ENCODE measurements at regions not wholly inside any gene's neighbourhood (a gene's known extent, or its start where the extent isn't known, plus 50 kb on each side); places are given as distances from the start of the nearest gene placed in this dataset.

DNA sequence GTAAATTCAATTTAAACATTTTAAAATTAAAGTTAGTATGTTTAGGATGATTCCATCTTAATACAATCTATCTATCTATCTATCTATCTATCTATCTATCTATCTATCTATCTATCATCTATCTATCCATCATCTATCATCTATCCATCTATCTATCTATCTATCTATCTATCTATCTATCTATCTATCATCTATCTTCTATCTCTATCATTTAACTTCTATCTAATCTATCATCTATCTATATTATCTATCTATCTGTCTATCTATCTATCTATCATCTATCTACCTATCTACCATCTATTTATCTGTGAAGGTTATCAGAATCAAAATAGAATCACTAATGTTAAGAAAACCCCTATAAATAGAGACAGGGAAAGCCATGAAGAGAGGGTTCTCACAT, 78.3 kb downstream of the RAMP3 start:
- no peak for DNase-seq (ENCODE audit: low spot score)

DNA sequence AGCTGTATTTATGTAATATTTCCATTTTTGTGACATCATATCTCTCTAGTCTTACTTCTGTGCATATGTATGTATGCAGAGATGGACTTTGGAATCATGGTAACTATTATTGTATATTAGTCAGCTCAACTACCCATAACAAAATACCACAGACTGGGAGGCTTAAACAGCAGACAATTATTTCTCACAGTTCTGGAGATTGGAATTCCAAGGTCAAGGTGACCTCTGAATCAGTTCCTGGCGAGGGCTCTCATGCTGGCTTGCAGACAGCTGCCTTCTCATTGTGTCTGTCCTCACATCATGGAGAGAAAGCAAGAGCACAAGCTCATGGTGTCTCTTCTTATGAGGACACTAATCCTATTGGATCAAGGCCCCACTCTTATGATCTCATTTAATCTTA, 79.1 kb downstream of the RAMP3 start:
- no peak for DNase-seq (ENCODE audit: low spot score)

DNA sequence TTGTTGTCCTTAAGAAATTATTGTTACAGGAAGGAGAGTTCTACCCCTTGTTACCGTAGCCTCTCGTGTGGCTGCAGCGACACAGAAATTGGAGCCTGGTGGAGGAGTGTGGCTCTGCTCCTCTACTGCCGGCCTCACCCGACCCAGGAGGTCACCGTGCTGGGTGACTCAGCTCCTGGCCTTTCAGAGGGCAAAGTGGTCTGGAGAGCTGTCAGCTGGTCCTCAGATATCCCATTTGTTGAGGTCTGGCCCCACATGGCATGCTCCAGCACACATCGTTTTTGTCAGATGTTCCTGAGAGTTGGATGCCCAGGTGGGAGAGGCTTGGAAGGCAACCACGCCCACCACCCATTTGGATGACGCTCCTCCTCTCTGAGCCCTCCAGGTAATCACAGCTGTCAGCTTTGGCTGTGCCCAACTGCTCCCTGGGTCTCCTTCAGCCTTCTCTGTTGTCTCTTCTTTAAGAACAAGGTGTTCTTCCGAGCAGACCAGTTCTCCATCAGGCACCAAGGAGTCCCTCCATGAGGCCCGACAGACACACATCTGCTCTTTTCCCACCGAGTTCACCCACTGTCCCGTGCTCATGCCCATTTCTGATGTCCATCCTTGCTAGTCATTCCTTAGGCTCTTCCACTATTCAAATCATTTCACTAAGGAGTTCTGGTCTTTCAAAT, 80.3 kb downstream of the RAMP3 start:
- no peak for DNase-seq (ENCODE audit: low spot score)

DNA sequence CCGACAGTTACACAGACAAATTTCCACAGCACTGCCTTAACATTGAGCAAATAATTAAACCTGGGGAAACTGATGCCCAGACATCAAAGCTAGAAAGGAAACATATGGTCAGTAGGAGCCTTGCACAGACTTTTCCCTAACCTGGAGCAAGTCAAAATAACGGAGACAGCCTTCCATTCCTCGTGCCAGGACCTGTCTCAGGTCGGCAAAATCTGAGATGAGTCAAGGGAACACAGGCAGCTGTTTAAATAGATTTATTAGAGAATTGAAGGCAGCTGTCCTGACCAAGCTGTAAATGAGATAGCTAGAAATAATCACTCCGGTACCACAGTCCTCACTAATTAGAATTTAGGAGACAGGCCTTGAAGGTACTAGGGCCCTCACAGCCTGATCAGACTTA, 81.2 kb downstream of the RAMP3 start:
- no peak for DNase-seq (ENCODE audit: low spot score)

DNA sequence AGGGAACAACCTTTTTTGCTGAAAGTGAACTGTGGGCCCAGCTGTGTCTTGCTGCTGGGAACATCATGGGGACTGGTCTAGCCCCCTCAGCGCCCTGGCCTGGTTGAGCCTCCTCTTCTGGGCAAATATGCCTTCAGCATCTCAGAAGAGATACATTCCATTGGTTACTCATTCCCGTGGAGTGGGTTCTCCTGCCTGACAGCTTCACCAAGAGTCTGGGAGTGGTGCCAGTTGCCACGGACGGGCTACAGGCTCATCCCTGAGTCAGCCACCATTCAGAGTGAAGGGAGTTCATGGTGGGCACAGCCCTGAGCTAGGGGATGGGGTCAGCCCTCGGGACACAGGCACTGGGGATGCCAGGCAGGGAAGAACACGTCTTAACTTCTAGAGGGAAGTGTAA, 81.9 kb downstream of the RAMP3 start:
- DNase-seq (ENCODE audit: low spot score) = no peak

DNA sequence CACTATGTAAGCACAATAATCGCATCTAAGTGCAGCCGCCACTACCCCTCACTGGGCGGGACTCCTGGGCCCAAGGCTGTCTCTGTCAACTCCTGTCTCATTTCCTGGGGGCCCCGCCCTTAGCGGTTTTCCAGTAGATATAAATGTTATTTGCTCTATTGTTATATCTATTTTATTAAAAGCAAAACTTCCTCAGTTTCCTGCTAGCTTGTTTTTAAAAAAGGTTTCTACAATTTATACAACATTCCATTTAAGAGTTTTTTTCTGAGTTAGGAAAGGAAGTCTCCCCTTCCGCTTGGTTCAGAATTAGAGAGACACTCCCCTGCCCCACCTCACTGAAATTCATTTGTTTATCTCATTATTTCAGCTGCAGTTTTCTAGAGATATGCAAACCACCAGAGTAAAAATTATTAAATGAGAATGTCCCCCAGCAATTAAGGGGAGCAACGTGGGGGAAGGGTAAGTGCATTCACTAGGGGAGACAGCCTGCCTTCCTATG, 82.7 kb downstream of the RAMP3 start:
- no peak for DNase-seq (ENCODE audit: low spot score)

DNA sequence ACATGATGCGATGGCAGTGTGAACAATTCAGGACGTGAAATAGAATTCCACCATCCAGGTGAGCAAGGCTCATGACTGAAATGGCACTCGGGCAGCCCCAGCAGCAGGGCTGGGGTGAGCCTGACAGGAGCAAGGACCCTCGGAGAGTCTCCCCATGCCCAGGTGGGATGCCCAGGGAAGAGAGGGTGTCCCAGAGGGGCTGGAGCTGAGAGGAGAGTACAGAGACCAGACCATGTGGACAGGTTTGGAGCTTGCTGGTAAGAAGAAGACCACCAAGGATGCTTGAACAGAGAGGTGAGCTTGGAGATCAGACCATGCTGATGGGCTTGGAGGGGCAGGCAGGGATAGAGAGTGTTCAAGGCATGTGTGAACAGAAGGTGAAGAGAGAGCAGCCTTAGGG, 83.3 kb downstream of the RAMP3 start:
- no peak for DNase-seq (ENCODE audit: low spot score)

DNA sequence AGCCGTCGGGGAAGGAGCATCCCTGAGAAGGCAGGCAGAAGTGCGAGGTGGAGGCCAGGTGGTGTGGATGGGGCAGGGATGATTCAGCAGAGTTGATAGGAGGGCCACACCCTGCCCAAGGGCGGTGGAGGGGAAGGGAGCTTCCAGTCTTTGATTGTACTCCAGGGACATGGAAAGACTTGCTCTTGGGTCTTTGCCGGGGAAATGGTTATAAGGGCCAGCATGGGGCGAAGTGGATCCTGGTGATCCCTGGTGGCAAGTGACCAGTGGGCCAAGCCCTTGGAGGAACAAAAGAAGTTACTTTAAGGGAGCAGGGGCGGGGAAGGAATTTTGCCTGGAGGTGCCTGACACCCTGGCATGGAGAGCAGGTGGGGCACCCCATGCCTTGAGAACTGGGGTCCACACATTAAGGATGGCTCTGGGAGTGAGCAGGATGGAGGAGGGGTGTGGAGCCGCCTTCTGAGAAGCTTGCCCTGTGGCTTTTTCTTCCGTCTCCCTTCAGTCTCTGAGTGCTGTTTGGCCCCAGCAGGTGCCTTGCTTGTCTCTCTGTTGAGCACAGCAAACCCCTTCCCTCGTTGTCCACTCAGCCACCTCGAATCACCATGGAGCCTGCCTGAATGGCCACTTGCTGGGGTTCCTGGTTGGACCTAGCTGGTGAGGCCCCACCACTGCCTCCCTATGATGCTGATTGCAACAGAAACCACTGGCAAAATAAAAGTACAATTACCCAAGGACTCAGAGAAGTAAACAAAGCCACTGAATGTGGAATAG, 83.9 kb downstream of the RAMP3 start:
- no peak for DNase-seq (ENCODE audit: low spot score)

DNA sequence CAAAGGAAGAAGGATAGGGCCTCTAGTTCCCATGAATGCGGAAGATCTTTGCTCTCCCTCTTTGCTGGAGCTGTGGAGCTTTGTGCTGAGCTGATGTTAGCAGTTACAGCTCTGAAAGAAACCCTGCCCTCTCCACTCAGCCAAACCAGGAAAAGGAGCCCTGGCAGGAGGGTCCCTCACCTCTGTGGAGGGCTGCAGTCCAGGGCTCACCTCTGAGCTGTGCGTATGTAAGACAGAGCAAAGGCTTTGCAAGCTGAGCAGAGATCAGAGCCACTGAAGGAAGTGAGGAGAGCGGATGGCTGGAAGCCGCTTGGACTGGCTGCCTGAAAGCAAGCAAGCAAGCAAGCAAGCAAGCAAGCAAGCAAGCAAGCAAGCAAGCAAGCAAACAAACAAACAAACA, 84.7 kb downstream of the RAMP3 start:
- no peak for DNase-seq (ENCODE audit: low spot score)

DNA sequence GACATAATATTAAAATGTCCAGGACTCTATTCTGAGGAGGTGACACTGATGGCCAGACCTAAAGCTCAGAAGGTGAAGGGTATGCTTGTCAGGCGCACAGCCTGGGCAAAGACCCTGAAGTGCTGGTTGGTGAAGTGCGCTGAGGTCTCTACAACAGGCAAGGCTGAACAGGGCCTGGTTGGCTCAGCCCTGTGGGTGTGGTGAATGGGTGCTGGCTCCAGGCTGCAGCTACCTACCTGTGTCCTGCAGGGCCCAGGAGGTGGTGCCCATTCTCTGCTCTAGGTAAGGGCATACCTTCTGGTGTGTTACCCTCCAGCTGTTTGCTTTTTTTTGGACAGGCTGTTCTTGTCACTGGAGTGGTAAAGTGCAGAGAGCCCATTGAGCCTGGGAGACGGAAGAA, 85.1 kb downstream of the RAMP3 start:
- DNase-seq (ENCODE audit: low spot score) = no peak

DNA sequence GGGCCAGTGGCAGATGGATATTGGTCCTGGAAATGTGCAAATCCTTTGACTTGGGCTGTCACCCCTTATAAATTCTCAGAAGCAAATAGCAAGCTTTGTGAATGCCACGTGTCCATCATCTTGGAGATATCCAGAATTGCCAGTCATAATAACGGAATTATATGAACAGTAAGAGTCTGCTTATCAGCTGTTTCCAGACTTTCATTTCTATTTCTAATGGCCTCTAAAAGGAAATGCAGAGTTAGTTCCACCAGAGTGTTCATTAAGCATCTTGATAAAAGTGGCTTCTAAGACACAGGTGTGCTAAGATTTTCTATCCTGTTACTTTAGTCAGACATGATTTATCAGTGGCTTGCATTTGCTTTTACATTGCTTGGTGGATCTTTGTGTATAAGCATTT, 87.4 kb downstream of the RAMP3 start:
- no peak for DNase-seq (ENCODE audit: low spot score)

DNA sequence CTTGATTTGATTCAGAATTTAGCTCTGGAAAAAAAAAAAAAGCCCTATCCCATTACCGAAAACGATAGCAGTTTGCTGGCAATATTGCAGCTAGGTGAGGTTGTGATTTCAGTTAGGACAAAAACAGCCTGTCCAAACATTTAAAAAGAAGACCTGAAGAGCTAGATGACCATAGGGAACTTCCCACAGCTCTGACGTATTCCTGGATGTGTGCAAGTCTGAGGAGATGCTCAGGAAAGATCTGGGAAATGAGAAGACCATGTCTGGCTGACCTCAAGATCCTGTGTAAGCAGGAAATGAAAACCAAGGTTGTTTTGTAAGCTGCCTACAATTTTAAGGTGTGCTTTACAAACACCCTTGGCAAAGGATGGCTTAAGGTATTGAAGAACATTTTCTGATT, 88.7 kb downstream of the RAMP3 start:
- DNase-seq (ENCODE audit: low spot score) = no peak

DNA sequence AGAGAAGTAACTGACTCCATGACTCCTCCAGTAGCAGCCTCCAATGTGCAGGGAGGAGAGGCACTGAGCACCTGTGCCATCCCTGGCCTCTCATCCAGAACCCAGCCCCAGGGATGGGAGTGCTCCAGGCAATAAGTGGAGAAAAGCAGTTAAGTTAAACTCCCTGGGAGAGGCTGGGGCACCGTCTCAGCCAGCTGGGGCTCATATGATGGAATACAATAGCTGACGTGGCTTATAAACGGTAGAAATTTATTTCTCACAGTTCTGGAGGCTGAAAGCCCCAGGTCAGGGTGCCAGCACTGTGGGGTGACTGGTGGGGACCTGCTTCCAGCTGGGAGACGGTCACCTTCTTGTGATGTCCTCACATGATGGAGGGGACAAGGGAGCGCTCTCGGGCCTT, 94.7 kb downstream of the RAMP3 start:
- no peak for DNase-seq (ENCODE audit: low spot score)

DNA sequence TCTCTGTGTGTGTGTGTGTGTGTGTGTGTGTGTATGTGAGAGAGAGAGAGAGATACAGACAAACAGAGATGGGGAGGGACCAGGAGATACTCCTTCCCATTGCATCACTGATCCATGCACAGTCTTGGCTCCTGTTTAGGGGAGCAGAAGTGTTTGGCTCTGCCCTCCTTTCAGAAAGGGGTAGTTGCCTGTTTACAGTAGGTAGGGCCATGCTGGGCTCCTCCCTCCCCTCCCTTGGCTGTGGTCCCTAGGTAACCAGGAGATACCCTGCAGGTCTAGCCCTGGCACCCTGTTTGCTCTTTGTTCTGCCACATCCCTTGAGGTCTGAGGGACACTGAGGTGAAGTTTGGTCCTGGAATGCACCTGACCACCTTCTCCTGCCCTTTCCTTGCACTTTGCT, 95.3 kb downstream of the RAMP3 start:
- no peak for DNase-seq (ENCODE audit: low spot score)

DNA sequence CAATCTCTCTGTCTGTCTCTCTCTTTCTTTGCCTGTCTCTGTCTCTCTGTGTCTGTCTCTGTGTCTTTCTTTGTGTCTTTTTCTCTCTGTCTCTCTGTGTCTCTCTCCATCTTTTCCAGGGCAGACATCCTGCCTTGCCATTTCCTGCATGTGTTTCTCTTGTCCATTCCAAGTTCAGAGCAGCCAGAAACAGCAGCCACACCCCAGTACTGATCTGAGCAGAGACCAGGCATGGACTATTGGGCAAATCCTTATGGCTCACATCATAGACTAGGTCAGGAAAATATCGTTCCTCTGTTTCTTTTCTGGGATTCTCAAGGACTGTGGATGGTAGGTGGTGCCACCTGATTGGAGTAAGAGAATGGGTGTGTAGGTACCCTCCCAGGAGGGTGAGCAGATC, 95.8 kb downstream of the RAMP3 start:
- DNase-seq (ENCODE audit: low spot score) = no peak

DNA sequence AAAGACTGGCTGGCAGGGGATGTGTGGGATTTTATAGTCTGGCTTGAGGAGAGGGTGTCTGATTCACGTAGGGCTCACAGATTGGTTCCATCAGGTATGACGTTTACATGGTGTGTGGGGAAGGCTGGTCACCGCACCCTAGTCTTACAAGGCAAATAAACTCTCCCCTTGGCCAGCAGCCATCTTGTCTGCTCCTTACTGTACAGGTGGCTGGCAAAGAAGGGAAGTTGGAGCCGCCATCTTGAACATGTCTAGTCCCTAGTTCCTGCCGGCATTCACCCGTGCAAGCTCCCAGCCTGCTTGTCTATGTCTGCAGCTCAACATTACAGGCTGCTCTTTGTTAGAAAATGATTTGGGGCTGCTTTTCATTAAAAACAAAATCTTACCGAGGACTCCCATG, 97.6 kb downstream of the RAMP3 start:
- no peak for DNase-seq (ENCODE audit: low spot score)

DNA sequence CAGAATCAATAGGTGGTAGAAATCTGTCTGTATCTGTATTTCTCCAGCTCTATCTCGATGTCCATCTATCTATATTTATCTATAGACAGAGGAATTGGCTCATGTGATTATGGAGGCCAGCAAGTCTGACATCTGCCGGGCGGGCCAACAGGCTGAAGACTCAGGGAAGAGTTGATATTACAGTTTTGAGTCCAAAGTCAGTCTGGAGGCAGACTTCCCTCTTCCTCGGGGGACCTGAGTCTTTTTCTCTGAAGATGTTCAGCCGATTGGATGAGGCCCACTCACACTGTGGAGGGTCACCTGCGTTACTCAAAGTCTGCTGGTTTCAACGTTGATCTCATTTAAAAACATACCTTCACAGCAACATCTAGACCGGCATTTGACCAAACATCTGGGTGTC, 98.7 kb downstream of the RAMP3 start:
- DNase-seq (ENCODE audit: low spot score) = no peak

DNA sequence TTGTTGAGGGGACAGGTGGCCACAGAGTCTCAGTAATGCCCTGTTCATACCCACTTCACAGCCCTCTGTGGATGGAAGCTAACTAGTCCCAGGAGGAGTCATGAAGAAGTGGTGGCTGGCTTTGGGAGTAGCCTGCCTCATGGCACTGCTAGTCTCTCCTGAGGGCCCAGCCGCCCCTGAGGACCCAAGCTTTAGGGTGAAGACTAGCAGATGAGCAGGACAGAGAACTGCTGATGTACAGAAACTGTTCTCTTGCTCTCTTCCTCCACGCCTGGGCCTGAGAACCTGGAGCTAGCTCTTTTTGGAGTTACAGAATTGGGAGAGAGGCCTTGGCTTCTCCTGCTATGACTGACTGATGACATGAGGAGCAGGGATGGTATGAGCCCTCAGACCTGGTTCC, 99.2 kb downstream of the RAMP3 start:
- no peak for DNase-seq (ENCODE audit: low spot score)

DNA sequence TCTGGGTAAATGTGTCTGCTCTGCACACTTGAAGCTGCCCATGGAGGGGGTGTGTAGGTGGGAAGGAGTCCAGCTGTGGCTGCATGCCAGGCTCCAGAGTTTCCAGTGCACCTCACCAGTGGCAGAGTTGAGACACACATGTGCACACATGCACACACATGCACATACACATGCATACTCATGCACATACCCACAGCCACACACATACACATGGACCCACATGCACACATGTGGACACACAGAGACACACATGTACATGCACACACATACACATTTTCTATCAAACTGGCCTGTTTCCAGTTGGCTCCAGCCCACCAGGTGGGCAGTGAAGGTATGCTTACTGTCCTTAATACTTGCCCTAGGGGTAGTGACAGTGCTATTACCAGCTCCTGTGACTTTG, 99.7 kb downstream of the RAMP3 start:
- DNase-seq (ENCODE audit: low spot score) = no peak

DNA sequence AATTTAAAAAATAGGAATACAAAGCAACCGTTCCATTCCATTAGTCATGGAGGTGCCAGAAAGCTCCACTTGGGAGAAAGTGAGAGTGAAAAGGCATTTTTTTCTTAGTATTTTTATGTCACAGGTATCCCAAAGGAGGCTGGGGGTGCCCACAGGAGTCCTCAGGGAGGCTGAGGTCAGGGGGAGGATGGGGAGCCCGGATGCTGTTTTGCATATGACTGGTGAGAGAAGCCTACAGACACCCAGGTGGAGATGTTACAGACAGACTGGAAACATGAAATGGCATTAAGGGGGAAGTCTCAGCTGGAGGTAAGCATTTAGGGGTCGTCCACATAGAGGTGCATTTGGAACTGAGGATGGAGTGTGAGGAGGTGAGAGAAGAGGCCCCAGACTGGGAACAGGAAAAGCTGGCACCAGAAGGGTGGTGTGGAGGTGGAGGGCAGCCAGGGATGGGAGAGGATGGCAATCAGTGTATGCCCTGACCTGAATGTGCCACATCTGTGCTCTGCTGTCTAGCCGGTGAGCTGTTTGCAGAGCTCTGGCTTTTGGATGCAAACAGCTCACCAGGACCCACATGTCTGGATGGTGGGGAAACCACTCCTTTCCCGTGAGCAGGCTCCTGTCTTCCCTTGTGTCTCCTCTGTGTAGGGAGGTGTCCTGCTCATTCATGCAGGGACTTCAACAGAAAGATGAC, 101.1 kb downstream of the RAMP3 start:
- no peak for DNase-seq (ENCODE audit: low spot score)

DNA sequence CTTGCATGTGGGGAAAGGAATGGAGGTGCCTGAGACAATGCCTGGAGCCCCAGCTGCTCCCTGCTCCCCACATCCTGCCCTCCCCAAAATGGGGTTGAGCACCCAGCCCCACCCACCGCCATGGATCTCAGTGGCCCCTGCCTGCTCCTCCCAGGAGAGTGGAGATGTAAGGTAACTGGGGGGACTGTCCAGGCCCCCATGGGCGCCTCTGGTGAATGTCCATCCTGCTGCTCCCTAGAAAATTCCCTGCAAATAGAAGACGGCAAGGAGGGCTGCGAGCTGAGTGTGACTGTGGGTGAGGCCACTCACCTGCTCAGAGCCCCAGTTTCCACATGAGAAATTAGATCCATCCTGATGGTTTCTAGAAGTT, 101.6 kb downstream of the RAMP3 start:
- no peak for DNase-seq (ENCODE audit: low spot score)

DNA sequence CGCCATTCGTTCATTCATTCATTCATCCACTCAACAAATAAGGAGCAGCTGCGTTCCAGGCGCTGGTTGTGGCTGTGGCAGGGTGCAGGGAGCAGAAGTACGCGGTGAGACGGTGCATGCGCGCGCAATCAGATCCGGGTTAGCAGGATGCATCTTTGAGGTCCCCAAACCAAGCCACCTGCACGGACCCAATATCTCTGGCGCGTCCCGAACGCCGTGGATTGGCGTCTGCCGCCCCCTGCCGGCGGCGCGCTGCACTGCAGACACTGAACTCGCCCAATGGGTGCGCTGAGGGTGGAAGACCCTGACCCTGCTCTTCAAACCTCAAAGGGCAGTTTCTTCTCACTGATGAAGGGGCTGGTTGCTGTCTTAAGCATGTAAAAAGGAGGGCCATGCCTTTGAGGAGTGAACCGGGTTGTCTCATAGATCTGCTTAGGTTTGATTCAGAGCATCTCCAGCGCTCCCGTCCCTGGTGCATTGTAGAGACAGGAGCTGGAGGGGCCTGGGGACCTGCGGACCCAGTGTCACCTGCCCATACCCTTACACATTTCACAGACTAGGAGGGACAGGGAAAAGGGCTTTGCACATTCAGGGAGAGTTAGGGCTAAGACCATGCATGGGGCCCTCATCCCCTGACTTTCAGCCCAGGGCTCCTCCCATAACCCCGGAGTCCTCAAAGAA, 102.5 kb downstream of the RAMP3 start:
- peak; percentile 26 for DNase-seq (ENCODE audit: low spot score)

DNA sequence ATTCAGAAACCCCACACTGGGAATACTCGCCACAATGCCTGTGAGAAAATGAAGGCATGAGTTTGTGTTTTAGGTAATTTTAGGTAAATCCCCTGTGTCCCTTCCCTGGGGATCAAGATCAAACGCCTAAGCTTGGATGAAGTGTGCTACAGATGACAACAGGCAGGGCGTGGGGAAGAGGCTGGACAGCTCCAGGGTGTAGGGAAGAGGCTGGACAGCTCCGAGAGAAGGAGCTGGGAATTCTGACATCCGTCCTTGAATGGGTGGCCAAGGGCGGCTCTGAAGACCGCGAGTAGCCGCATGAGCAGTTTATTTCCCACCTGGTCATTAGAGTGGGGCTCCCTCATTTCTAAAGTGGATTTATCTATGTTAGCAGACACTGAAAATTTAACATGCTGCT, 109.7 kb downstream of the RAMP3 start:
- DNase-seq (ENCODE audit: low spot score) = no peak

Data from putamen (tissue), 1 donor.